H1 (cell line): ENCODE measurements at regions not wholly inside any gene's neighbourhood (a gene's known extent, or its start where the extent isn't known, plus 50 kb on each side); places are given as distances from the start of the nearest gene placed in this dataset.

Source experiments
- GABPA ChIP-seq: IDR thresholded peaks from 2 replicates; pipeline ENCODE4 v1.6.1; 2011; ENCODE audit warnings: mild to moderate bottlenecking, low read length, moderate library complexity, borderline replicate concordance; ENCODE audit not compliant: insufficient read depth
- KDM5A ChIP-seq: fragments of 200-600 bp; IDR thresholded peaks from 2 replicates; pipeline ENCODE4 v1.7.1; 2012; ENCODE audit warnings: mild to moderate bottlenecking, low read length, inconsistent platforms, mixed read lengths

DNA sequence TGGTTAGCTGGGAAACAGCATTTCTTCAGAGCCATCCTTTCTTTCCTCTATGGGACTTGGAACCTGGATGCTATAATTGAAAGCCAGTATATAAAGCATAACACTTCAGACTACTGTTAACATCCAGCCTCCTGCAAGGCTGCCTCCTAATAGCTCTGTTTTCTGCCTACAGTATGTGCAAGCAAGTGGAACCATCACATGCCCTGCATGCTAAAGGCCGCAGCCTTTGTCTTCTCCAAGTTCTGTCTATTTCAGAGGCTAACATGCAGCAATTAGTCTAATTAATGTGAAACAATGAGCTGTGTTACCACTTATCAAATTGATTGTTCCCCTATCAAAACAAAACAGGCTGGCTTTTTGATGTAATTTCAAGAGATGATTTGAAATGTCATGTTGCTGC lies 82.7 kb upstream of the ESRRG start (continued):
- TF ChIP-seq GABPA (no peak), KDM5A (no peak)
